ENCODE measurements at regions not wholly inside any gene's neighbourhood (a gene's known extent, or its start where the extent isn't known, plus 50 kb on each side); places are given as distances from the start of the nearest gene placed in this dataset.

DNA sequence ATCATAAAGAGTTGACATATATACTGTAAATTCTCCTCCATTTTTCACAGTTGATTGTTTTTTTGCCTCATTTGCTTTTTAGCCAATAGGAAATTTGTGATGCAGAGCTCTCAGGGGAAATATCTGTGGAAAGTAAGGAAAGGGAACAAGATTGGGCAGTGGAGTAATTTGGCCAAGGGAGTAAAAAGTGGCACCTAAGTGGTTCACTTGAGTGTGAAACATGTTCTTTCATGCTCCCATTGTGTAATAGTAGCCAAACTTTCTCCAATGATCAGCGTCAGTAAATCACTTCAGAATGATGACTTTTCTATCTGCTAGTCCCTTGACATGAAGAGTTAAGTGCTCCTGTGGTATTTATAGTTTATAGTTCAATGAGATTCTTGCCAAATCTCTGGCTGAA lies 141.9 kb upstream of the KCNJ3 start:
- no peaks in the 10 kb centered on the region for H3K4me1 ChIP-seq (ENCODE audit: insufficient read depth, low read length, poor library complexity, severe bottlenecking)
- no peak for TF ChIP-seq EZH2phosphoT487 (IDR thresholded peaks at IDR 0.05; ENCODE audit: borderline replicate concordance)
- TF ChIP-seq, protein P1, sequence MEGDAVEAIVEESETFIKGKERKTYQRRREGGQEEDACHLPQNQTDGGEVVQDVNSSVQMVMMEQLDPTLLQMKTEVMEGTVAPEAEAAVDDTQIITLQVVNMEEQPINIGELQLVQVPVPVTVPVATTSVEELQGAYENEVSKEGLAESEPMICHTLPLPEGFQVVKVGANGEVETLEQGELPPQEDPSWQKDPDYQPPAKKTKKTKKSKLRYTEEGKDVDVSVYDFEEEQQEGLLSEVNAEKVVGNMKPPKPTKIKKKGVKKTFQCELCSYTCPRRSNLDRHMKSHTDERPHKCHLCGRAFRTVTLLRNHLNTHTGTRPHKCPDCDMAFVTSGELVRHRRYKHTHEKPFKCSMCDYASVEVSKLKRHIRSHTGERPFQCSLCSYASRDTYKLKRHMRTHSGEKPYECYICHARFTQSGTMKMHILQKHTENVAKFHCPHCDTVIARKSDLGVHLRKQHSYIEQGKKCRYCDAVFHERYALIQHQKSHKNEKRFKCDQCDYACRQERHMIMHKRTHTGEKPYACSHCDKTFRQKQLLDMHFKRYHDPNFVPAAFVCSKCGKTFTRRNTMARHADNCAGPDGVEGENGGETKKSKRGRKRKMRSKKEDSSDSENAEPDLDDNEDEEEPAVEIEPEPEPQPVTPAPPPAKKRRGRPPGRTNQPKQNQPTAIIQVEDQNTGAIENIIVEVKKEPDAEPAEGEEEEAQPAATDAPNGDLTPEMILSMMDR (conservative IDR thresholded peaks at IDR 0.05; ENCODE audit: low read length), result no peak
- H4K20me1 ChIP-seq (ENCODE audit: insufficient read depth, low read length, poor library complexity, severe bottlenecking), result no peaks in the 10 kb centered on the region
- no peaks in the 10 kb centered on the region for H3K27me3 ChIP-seq (ENCODE audit: insufficient read depth, low read length, poor library complexity, severe bottlenecking)
- H3K9ac ChIP-seq (ENCODE audit: low read depth, low read length, poor library complexity, severe bottlenecking), result no peak overlapping the region
- no peaks in the 10 kb centered on the region for H3K9me2 ChIP-seq (replicated peaks; ENCODE audit: low read depth, low read length)
- H3F3A ChIP-seq (ENCODE audit: low read depth), result no peaks in the 10 kb centered on the region
- H3K4me3 ChIP-seq (ENCODE audit: low read length, poor library complexity, severe bottlenecking), result no peak overlapping the region
- no peak overlapping the region for H2AFZ ChIP-seq (ENCODE audit: low read length)
- H3K79me2 ChIP-seq (ENCODE audit: insufficient read depth, low read length), result no peaks in the 10 kb centered on the region
- no peaks in the 10 kb centered on the region for H3K9me3 ChIP-seq (ENCODE audit: insufficient read depth, low read depth, low read length)
- no peaks in the 10 kb centered on the region for H3K36me3 ChIP-seq (ENCODE audit: insufficient read depth, low read length)
- H3K4me2 ChIP-seq (ENCODE audit: low read depth, low read length, poor library complexity, severe bottlenecking), result no peak overlapping the region

DNA sequence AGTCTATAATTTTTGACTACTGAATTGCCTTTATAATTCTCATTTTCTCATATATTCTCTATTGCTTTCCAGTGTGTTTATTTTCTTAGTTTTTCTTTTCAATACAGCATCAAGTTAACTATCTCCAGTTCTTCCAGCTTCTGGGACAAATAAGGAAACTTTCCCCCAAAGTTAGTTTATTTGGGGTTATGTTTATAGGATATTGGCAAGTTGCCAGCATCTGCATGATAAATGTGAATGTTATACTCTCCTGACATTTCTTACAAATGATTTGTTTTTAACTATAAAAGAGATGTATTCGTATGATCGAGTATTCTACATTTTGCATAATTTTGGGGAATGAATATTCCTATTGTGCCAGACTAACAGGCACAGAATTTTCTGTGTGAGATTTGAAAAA lies 140.6 kb upstream of the KCNJ3 start:
- Histone ChIP-seq H3K4me2 (ENCODE audit: low read depth, low read length, poor library complexity, severe bottlenecking) (no peak overlapping the region), H3K9me3 (ENCODE audit: insufficient read depth, low read depth, low read length) (no peaks in the 10 kb centered on the region), H3K4me1 (ENCODE audit: insufficient read depth, low read length, poor library complexity, severe bottlenecking) (no peaks in the 10 kb centered on the region), H2AFZ (ENCODE audit: low read length) (no peak overlapping the region), H3K79me2 (ENCODE audit: insufficient read depth, low read length) (no peaks in the 10 kb centered on the region), H4K20me1 (ENCODE audit: insufficient read depth, low read length, poor library complexity, severe bottlenecking) (no peaks in the 10 kb centered on the region), H3K36me3 (ENCODE audit: insufficient read depth, low read length) (no peaks in the 10 kb centered on the region), H3K4me3 (ENCODE audit: low read length, poor library complexity, severe bottlenecking) (no peak overlapping the region), H3K9me2 (replicated peaks; ENCODE audit: low read depth, low read length) (no peaks in the 10 kb centered on the region), H3K9ac (ENCODE audit: low read depth, low read length, poor library complexity, severe bottlenecking) (no peak overlapping the region), H3K27me3 (ENCODE audit: insufficient read depth, low read length, poor library complexity, severe bottlenecking) (no peaks in the 10 kb centered on the region), H3F3A (ENCODE audit: low read depth) (no peaks in the 10 kb centered on the region)
- TF ChIP-seq, protein P1 (conservative IDR thresholded peaks at IDR 0.05; ENCODE audit: low read length), result no peak
- TF ChIP-seq EZH2phosphoT487 (IDR thresholded peaks at IDR 0.05; ENCODE audit: borderline replicate concordance), result no peak

DNA sequence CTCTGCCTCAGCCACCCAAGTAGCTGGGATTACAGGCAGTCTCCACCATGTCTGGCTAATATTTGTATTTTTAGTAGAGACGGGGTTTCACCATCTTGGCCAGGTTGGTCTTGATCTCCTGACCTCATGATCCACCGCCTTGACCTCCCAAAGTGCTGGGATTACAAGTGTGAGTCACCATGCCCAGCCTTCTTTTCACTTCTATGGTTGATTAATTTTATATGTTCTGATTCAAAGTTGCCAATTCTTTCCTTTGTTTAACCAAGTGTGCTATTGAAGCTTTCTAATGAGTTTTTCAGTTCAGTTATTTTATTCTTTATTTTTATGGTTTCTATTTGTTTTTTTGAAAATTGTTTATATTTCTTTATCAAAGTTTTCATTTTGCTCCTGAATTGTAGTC lies 133.1 kb upstream of the KCNJ3 start:
- no peak overlapping the region for H2AFZ ChIP-seq (ENCODE audit: low read length)
- H3F3A ChIP-seq (ENCODE audit: low read depth), result no peaks in the 10 kb centered on the region
- no peaks in the 10 kb centered on the region for H4K20me1 ChIP-seq (ENCODE audit: insufficient read depth, low read length, poor library complexity, severe bottlenecking)
- no peaks in the 10 kb centered on the region for H3K9me2 ChIP-seq (replicated peaks; ENCODE audit: low read depth, low read length)
- H3K4me2 ChIP-seq (ENCODE audit: low read depth, low read length, poor library complexity, severe bottlenecking), result no peak overlapping the region
- H3K4me1 ChIP-seq (ENCODE audit: insufficient read depth, low read length, poor library complexity, severe bottlenecking), result no peaks in the 10 kb centered on the region
- no peaks in the 10 kb centered on the region for H3K27me3 ChIP-seq (ENCODE audit: insufficient read depth, low read length, poor library complexity, severe bottlenecking)
- peaks cover 10% of the 10 kb centered on the region; the same call in 1 of the 2 replicates for H3K9me3 ChIP-seq (ENCODE audit: insufficient read depth, low read depth, low read length)
- H3K79me2 ChIP-seq (ENCODE audit: insufficient read depth, low read length), result no peaks in the 10 kb centered on the region
- no peaks in the 10 kb centered on the region for H3K36me3 ChIP-seq (ENCODE audit: insufficient read depth, low read length)
- no peak for TF ChIP-seq EZH2phosphoT487 (IDR thresholded peaks at IDR 0.05; ENCODE audit: borderline replicate concordance)
- TF ChIP-seq, protein P1 (conservative IDR thresholded peaks at IDR 0.05; ENCODE audit: low read length), result no peak
- no peak overlapping the region for H3K9ac ChIP-seq (ENCODE audit: low read depth, low read length, poor library complexity, severe bottlenecking)
- no peak overlapping the region for H3K4me3 ChIP-seq (ENCODE audit: low read length, poor library complexity, severe bottlenecking)

Measured in Loucy (cell line).